Activated T-cell treated with anti-CD3 and anti-CD28 coated beads, Interleukin-2, amount 50 U/mL, for 24 hours (primary cell): ENCODE measurements at regions not wholly inside any gene's neighbourhood (a gene's known extent, or its start where the extent isn't known, plus 50 kb on each side); places are given as distances from the start of the nearest gene placed in this dataset.
"Not testable (repeated sequence)": the region's sequence is repeated elsewhere in the genome, so short reads cannot be mapped to it uniquely, and the experiment has no call there.

Source experiments
- DNase-seq: peaks from one replicate; pipeline ENCODE4 v3.0.0-alpha.2; 2020
- H3K27ac Mint-ChIP-seq: 2 replicates; pipeline ENCODE4 v1.8.0; 2020; ENCODE audit warnings: mild to moderate bottlenecking, mixed read lengths
- H3K27me3 Mint-ChIP-seq: 2 replicates; pipeline ENCODE4 v1.8.0; 2020; ENCODE audit warnings: mixed read lengths
- H3K36me3 Mint-ChIP-seq: 2 replicates; pipeline ENCODE4 v1.8.0; 2020; ENCODE audit warnings: low read depth, mixed read lengths
- H3K4me1 Mint-ChIP-seq: 2 replicates; pipeline ENCODE4 v1.8.0; 2020; ENCODE audit warnings: low read depth, mixed read lengths
- H3K4me3 Mint-ChIP-seq: 2 replicates; pipeline ENCODE4 v1.8.0; 2020; ENCODE audit warnings: mild to moderate bottlenecking, moderate library complexity, mixed read lengths
- H3K9me3 Mint-ChIP-seq: 2 replicates; pipeline ENCODE4 v1.8.0; 2020; ENCODE audit warnings: mixed read lengths

- Mint-ChIP-seq H3K27ac (no peak overlapping the region), H3K27me3 (peaks cover 8% of the 10 kb centered on the region), H3K36me3 (no peaks in the 10 kb centered on the region), H3K4me3 (no peak overlapping the region), H3K4me1 (no peaks in the 10 kb centered on the region), H3K9me3 (no peaks in the 10 kb centered on the region)
- no peak for DNase-seq
Measured at GRCh38 chr10:61021926-61022325, 77.9 kb upstream of the RHOBTB1 start.

GRCh38 chr10:61020420-61021158 lies 76.6 kb upstream of the RHOBTB1 start:
- Mint-ChIP-seq H3K36me3 (no peaks in the 10 kb centered on the region), H3K27ac (no peak overlapping the region), H3K4me3 (no peak overlapping the region), H3K9me3 (no peaks in the 10 kb centered on the region), H3K27me3 (peaks cover 12% of the 10 kb centered on the region), H3K4me1 (no peaks in the 10 kb centered on the region)
- no peak for DNase-seq

GRCh38 chr10:61018146-61018545 lies 74.2 kb upstream of the RHOBTB1 start:
- no peak for DNase-seq
- H3K27ac Mint-ChIP-seq = no peak overlapping the region
- peaks cover 10% of the 10 kb centered on the region for H3K27me3 Mint-ChIP-seq
- no peak overlapping the region for H3K4me3 Mint-ChIP-seq
- no peaks in the 10 kb centered on the region for H3K36me3 Mint-ChIP-seq
- no peaks in the 10 kb centered on the region for H3K4me1 Mint-ChIP-seq
- no peaks in the 10 kb centered on the region for H3K9me3 Mint-ChIP-seq

GRCh38 chr10:61016630-61017029 lies 72.6 kb upstream of the RHOBTB1 start:
- no peaks in the 10 kb centered on the region for H3K9me3 Mint-ChIP-seq
- H3K27ac Mint-ChIP-seq = no peak overlapping the region
- no peaks in the 10 kb centered on the region for H3K4me1 Mint-ChIP-seq
- no peak for DNase-seq
- H3K27me3 Mint-ChIP-seq = peaks cover 8% of the 10 kb centered on the region
- no peaks in the 10 kb centered on the region for H3K36me3 Mint-ChIP-seq
- no peak overlapping the region for H3K4me3 Mint-ChIP-seq

GRCh38 chr10:61016007-61016406 lies 72.0 kb upstream of the RHOBTB1 start:
- H3K4me1 Mint-ChIP-seq = no peaks in the 10 kb centered on the region
- no peaks in the 10 kb centered on the region for H3K9me3 Mint-ChIP-seq
- DNase-seq = no peak
- H3K27me3 Mint-ChIP-seq = peaks cover 8% of the 10 kb centered on the region
- H3K4me3 Mint-ChIP-seq = no peak overlapping the region
- H3K27ac Mint-ChIP-seq = no peak overlapping the region
- H3K36me3 Mint-ChIP-seq = no peaks in the 10 kb centered on the region

GRCh38 chr10:61010863-61011262 lies 66.9 kb upstream of the RHOBTB1 start:
- peaks cover 33% of the 10 kb centered on the region for H3K27me3 Mint-ChIP-seq
- DNase-seq = no peak
- no peaks in the 10 kb centered on the region for H3K4me1 Mint-ChIP-seq
- no peaks in the 10 kb centered on the region for H3K9me3 Mint-ChIP-seq
- no peak overlapping the region for H3K27ac Mint-ChIP-seq
- H3K4me3 Mint-ChIP-seq = no peak overlapping the region
- no peaks in the 10 kb centered on the region for H3K36me3 Mint-ChIP-seq

- H3K9me3 Mint-ChIP-seq, H3K4me1 Mint-ChIP-seq, H3K4me3 Mint-ChIP-seq, H3K27ac Mint-ChIP-seq, H3K36me3 Mint-ChIP-seq, DNase-seq: not testable (repeated sequence)
- H3K27me3 Mint-ChIP-seq = peaks cover 83% of the 10 kb centered on the region
Measured at GRCh38 chr10:61003069-61003468, 59.1 kb upstream of the RHOBTB1 start.

GRCh38 chr10:61001731-61002122 lies 57.7 kb upstream of the RHOBTB1 start:
- H3K9me3 Mint-ChIP-seq = peaks cover 6% of the 10 kb centered on the region
- DNase-seq = no peak
- peaks cover 7% of the 10 kb centered on the region for H3K4me1 Mint-ChIP-seq

GRCh38 chr10:61000769-61001730 lies 57.1 kb upstream of the RHOBTB1 start:
- Mint-ChIP-seq H3K27ac (no peak overlapping the region), H3K9me3 (peaks cover 6% of the 10 kb centered on the region), H3K27me3 (peaks cover 78% of the 10 kb centered on the region), H3K4me1 (peaks cover 7% of the 10 kb centered on the region), H3K36me3 (no peaks in the 10 kb centered on the region), H3K4me3 (peak overlapping the region; percentile 41)
- DNase-seq = peak; percentile 29

More at GRCh38 chr10:61001731-61002122, 57.7 kb upstream of the RHOBTB1 start:
- no peaks in the 10 kb centered on the region for H3K36me3 Mint-ChIP-seq
- H3K4me3 Mint-ChIP-seq = peak overlapping the region; percentile 44
- peaks cover 80% of the 10 kb centered on the region for H3K27me3 Mint-ChIP-seq
- no peak overlapping the region for H3K27ac Mint-ChIP-seq

- Mint-ChIP-seq H3K4me1 (peaks cover 7% of the 10 kb centered on the region), H3K36me3 (no peaks in the 10 kb centered on the region), H3K4me3 (no peak overlapping the region), H3K9me3 (peaks cover 3% of the 10 kb centered on the region), H3K27me3 (peaks cover 57% of the 10 kb centered on the region), H3K27ac (no peak overlapping the region)
- no peak for DNase-seq
Measured at GRCh38 chr10:60998932-60999331, 54.9 kb upstream of the RHOBTB1 start.

GRCh38 chr10:60994128-60994527 lies 50.1 kb upstream of the RHOBTB1 start:
- no peaks in the 10 kb centered on the region for H3K4me1 Mint-ChIP-seq
- H3K9me3 Mint-ChIP-seq = no peaks in the 10 kb centered on the region
- no peaks in the 10 kb centered on the region for H3K36me3 Mint-ChIP-seq
- no peak overlapping the region for H3K4me3 Mint-ChIP-seq
- no peak overlapping the region for H3K27ac Mint-ChIP-seq
- H3K27me3 Mint-ChIP-seq = peaks cover 28% of the 10 kb centered on the region
- no peak for DNase-seq
